Prostate gland (tissue), 2 donors: ENCODE measurements at regions not wholly inside any gene's neighbourhood (a gene's known extent, or its start where the extent isn't known, plus 50 kb on each side); places are given as distances from the start of the nearest gene placed in this dataset.

Experiments
- POLR2A ChIP-seq: fragments of 450-650 bp; IDR thresholded peaks from one replicate; pipeline ENCODE4 v1.6.1; 2016; ENCODE audit warnings: antibody characterized with exemption, mild to moderate bottlenecking
- TF ChIP-seq, protein P1 (sequence below), 4 experiments: fragments of 200-600 bp in 2 of 4; fragments of 450-650 bp in 2 of 4; sonication (generic) in 2 of 4; IDR thresholded peaks; 1 replicate in 3 of 4; 2 replicates in 1 of 4; pipeline ENCODE4 v1.5.1; 2016 to 2019; ENCODE audit warnings: antibody characterized with exemption in 4 of 4, mild to moderate bottlenecking in 2 of 4, moderate library complexity in 2 of 4

DNA sequence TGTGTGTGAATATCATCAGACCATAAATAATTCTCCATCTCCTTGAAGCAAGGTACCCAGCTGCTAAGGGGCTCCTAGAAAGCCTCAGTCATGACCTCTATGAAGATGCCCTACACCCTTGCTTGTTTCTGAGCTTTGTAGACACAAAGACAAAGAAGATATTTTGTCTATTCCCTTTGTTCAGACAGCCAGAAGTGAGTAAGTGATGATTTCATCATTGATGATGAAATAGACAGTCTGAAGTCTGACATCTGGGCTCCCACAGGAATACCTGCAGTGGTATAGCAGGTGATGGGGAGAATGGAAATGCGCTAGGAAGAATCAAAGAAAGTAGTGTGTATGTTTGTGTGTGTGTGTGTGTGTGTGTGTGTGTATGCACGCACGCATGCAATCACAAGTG, 82.2 kb upstream of the DPT start:
- TF ChIP-seq, protein P1, sequence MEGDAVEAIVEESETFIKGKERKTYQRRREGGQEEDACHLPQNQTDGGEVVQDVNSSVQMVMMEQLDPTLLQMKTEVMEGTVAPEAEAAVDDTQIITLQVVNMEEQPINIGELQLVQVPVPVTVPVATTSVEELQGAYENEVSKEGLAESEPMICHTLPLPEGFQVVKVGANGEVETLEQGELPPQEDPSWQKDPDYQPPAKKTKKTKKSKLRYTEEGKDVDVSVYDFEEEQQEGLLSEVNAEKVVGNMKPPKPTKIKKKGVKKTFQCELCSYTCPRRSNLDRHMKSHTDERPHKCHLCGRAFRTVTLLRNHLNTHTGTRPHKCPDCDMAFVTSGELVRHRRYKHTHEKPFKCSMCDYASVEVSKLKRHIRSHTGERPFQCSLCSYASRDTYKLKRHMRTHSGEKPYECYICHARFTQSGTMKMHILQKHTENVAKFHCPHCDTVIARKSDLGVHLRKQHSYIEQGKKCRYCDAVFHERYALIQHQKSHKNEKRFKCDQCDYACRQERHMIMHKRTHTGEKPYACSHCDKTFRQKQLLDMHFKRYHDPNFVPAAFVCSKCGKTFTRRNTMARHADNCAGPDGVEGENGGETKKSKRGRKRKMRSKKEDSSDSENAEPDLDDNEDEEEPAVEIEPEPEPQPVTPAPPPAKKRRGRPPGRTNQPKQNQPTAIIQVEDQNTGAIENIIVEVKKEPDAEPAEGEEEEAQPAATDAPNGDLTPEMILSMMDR (IDR thresholded peaks at IDR 0.05) = no peak
- TF ChIP-seq POLR2A = no peak
